HepG2 (cell line): ENCODE measurements at regions not wholly inside any gene's neighbourhood (a gene's known extent, or its start where the extent isn't known, plus 50 kb on each side); places are given as distances from the start of the nearest gene placed in this dataset.

Experiments
- ATAC-seq: fragments of 200-7000 bp; cut with Tn5 transposase; 3 replicates; pipeline ENCODE4 v1.9.1; 2020; ENCODE audit warnings: mild to moderate bottlenecking, moderate library complexity
- BruUV-seq: library from RNA; stranded (reverse); fragments of 400-500 nt; replicated peaks from 2 replicates; lab custom pipeline; 2021; lab: Mats Ljungman, UMichigan
- CTCF ChIA-PET: fragments of 300-600 bp; formaldehyde crosslinking; extraction: SDS; loops from one replicate; lab custom pipeline; 2021; ENCODE audit warnings: low total read pairs, inconsistent platforms, low intra/inter-chr PET ratio; lab: Yijun Ruan, JAX
- POLR2A ChIA-PET: fragments of 350-600 bp; sonication (Branson Sonifier 250); formaldehyde crosslinking; loops from one replicate; lab custom pipeline; 2020; ENCODE audit warnings: antibody characterized with exemption, inconsistent platforms; lab: Yijun Ruan, JAX
- DNase-seq: peaks from one replicate; pipeline ENCODE4 v3.0.0-alpha.2; 2015; ENCODE audit warnings: low spot score
- FAIRE-seq: peaks from 3 replicates; lab custom pipeline; 2011; peaks lifted over from hg19 to GRCh38; lab: Jason Lieb, UNC
- H2AFZ ChIP-seq: one replicate; pipeline ENCODE4 v1.6.1; 2011; ENCODE audit warnings: low read length, inconsistent platforms
- H3K27ac ChIP-seq: fragments of 300-600 bp; 3 replicates; pipeline ENCODE4 v1.8.0; 2011; ENCODE audit warnings: mixed run types, mild to moderate bottlenecking, mixed read lengths, low read length, inconsistent platforms; ENCODE audit not compliant: insufficient read depth; ENCODE audit errors: extremely low read length
- H3K27me3 ChIP-seq, 2 experiments: fragments of 200-600 bp in 1 of 2; 2 replicates in 1 of 2; 3 replicates in 1 of 2; pipeline versions ENCODE4 v1.6.0 to v1.8.0; 2011; ENCODE audit warnings: low read length in 2 of 2, mild to moderate bottlenecking in 2 of 2, moderate library complexity in 2 of 2, inconsistent platforms in 1 of 2; ENCODE audit not compliant: insufficient read depth in 2 of 2, control insufficient read depth in 1 of 2
- H3K36me3 ChIP-seq, 2 experiments: fragments of 200-600 bp in 1 of 2; replicated peaks in 1 of 2; 2 replicates in 1 of 2; 3 replicates in 1 of 2; pipeline versions ENCODE4 v1.5.1 to v1.8.0; 2011; ENCODE audit warnings: low read length in 2 of 2, inconsistent platforms in 1 of 2; ENCODE audit not compliant: insufficient read depth in 2 of 2, control insufficient read depth in 1 of 2
- H3K4me1 ChIP-seq: 2 replicates; pipeline ENCODE4 v1.5.1; 2012; ENCODE audit warnings: low read length, inconsistent platforms; ENCODE audit not compliant: insufficient read depth
- H3K4me2 ChIP-seq: 2 replicates; pipeline ENCODE4 v1.6.0; 2011; ENCODE audit warnings: low read depth, low read length, inconsistent platforms
- H3K4me3 ChIP-seq, 3 experiments: fragments of 200-600 bp in 1 of 3; sonication (generic), shearing (Covaris generic) in 1 of 3; replicated peaks in 1 of 3; 2 replicates each; pipeline ENCODE4 v1.5.1; 2011 to 2016; ENCODE audit warnings: low read length in 3 of 3, inconsistent platforms in 2 of 3, low read depth in 2 of 3, mild to moderate bottlenecking in 2 of 3, control low read depth in 1 of 3, mixed read lengths in 1 of 3; ENCODE audit not compliant: insufficient read depth in 1 of 3
- H3K79me2 ChIP-seq: one replicate; pipeline ENCODE4 v1.6.1; 2011; ENCODE audit warnings: low read length, inconsistent platforms; ENCODE audit not compliant: insufficient read depth
- H3K9ac ChIP-seq: 2 replicates; pipeline ENCODE4 v1.6.0; 2011; ENCODE audit warnings: mild to moderate bottlenecking, low read depth, low read length, inconsistent platforms; ENCODE audit not compliant: insufficient read depth
- H3K9me3 ChIP-seq: 2 replicates; pipeline ENCODE4 v1.5.1; 2012; ENCODE audit warnings: mild to moderate bottlenecking, low read length
- H4K20me1 ChIP-seq: 2 replicates; pipeline ENCODE4 v1.6.0; 2011; ENCODE audit warnings: inconsistent platforms, mild to moderate bottlenecking, low read length, moderate library complexity; ENCODE audit not compliant: insufficient read depth
- ATF5 ChIP-seq: sonication (generic); formaldehyde crosslinking; IDR thresholded peaks from 2 replicates; pipeline ENCODE4 v1.4.0; 2020; ENCODE audit warnings: mild to moderate bottlenecking, low read depth, missing genetic modification reagents
- HOXA9 ChIP-seq: sonication (generic); formaldehyde crosslinking; IDR thresholded peaks from 2 replicates; pipeline ENCODE4 v1.8.1; 2022; ENCODE audit warnings: missing genetic modification reagents, mild to moderate bottlenecking, moderate library complexity, borderline replicate concordance
- PAX8 ChIP-seq: sonication (generic); formaldehyde crosslinking; IDR thresholded peaks from 2 replicates; pipeline ENCODE4 v1.8.0; 2022; ENCODE audit warnings: mild to moderate bottlenecking, missing genetic modification reagents, borderline replicate concordance
- SKI ChIP-seq: fragments of 450-650 bp; IDR thresholded peaks from one replicate; pipeline ENCODE4 v1.6.1; 2018; ENCODE audit warnings: mild to moderate bottlenecking; ENCODE audit not compliant: partially characterized antibody
- SP1 ChIP-seq, 2 experiments: fragments of 450-650 bp in 1 of 2; sonication (generic) in 1 of 2; formaldehyde crosslinking in 1 of 2; IDR thresholded peaks; 2 replicates each; pipeline versions ENCODE4 v1.4.0 to v1.6.1; 2016 to 2020; ENCODE audit warnings: missing genetic modification reagents in 1 of 2
- TBL1XR1 ChIP-seq: fragments of 150-350 bp; IDR thresholded peaks from 2 replicates; pipeline ENCODE4 v1.6.1; 2014; ENCODE audit warnings: borderline replicate concordance, low read length; ENCODE audit not compliant: partially characterized antibody
- TRIM22 ChIP-seq: fragments of 450-650 bp; IDR thresholded peaks from 2 replicates; pipeline ENCODE4 v1.6.1; 2017
- ZKSCAN8 ChIP-seq: IDR thresholded peaks from 2 replicates; pipeline ENCODE4 v1.6.1; 2016; ENCODE audit warnings: borderline replicate concordance, missing genetic modification reagents, missing compliant biosample characterization
- ZNF207 ChIP-seq: fragments of 450-650 bp; IDR thresholded peaks from 2 replicates; pipeline ENCODE4 v1.6.1; 2016; ENCODE audit warnings: antibody characterized with exemption, borderline replicate concordance
- ZNF577 ChIP-seq: sonication (generic); formaldehyde crosslinking; IDR thresholded peaks from 2 replicates; pipeline ENCODE4 v1.4.0; 2020; ENCODE audit warnings: mild to moderate bottlenecking, low read depth, missing genetic modification reagents, borderline replicate concordance
- ZUFSP ChIP-seq: sonication (generic); formaldehyde crosslinking; IDR thresholded peaks from 2 replicates; pipeline ENCODE4 v1.9.0; 2021; ENCODE audit warnings: missing genetic modification reagents, mild to moderate bottlenecking, borderline replicate concordance
- WGBS: methylation state at CpG from one replicate; pipeline ENCODE4 v1.1.6; 2017; ENCODE audit warnings: low lambda C conversion rate; 5-methylcytosine and 5-hydroxymethylcytosine counted together
- in situ Hi-C: cut with HindIII; loops from 2 replicates; pipeline ENCODE4 v1.10.0; 2017; ENCODE audit warnings: low pct_unique_long_range_greater_than_20kb; ENCODE audit not compliant: extremely low pct_ligation_motif_present
- intact Hi-C: fragments of 100-400 bp; cut with micrococcal nuclease; formaldehyde crosslinking; loops from one replicate; pipeline ENCODE4 v1.10.0; 2022; ENCODE audit not compliant: unreplicated experiment

GRCh38 chr2:41204315-41204714, 752.4 kb upstream of the SLC8A1 start (continued):
- TF ChIP-seq ATF5 (no peak), TRIM22 (no peak), ZNF207 (no peak), SKI (no peak)

- in situ Hi-C loops (no loop called here), intact Hi-C loops (no loop called here)
- POLR2A ChIA-PET: no interaction called here
- Histone ChIP-seq H3K79me2 (no peaks in the 10 kb centered on the region), H3K27ac (no peak overlapping the region), H3K4me2 (no peak overlapping the region), H2AFZ (no peak overlapping the region), H3K4me1 (no peaks in the 10 kb centered on the region), H3K27me3 (no peaks in the 10 kb centered on the region), H4K20me1 (no peaks in the 10 kb centered on the region), H3K9ac (no peak overlapping the region), H3K4me3 (no peak overlapping the region), H3K9me3 (no peaks in the 10 kb centered on the region), H3K36me3 (no peaks in the 10 kb centered on the region)
- FAIRE-seq (no peak), DNase-seq (no peak), ATAC-seq (no peak)
- CTCF ChIA-PET: no interaction called here
- no TSS peak for BruUV-seq
- TF ChIP-seq HOXA9 (no peak), TBL1XR1 (no peak), ZKSCAN8 (CRISPR knock-in tag) (no peak), ZNF577 (CRISPR knock-in tag) (no peak), PAX8 (CRISPR knock-in tag) (no peak), SP1 (IDR thresholded peaks at IDR 0.05) (no peak), SP1 (CRISPR knock-in tag; IDR thresholded peaks at IDR 0.05) (no peak), ZUFSP (no peak)
- 2% methylated on average over 1 of the region's 1 CpG for WGBS
Observed at GRCh38 chr2:41206004-41206403, 754.1 kb upstream of the SLC8A1 start.
